Smooth muscle cell (in vitro differentiated cells): ENCODE measurements at regions not wholly inside any gene's neighbourhood (a gene's known extent, or its start where the extent isn't known, plus 50 kb on each side); places are given as distances from the start of the nearest gene placed in this dataset.

Experiments
- DNase-seq: peaks from one replicate; lab custom pipeline; 2025; ENCODE audit not compliant: unreplicated experiment; lab: John Stamatoyannopoulos, UW
- H2AFZ ChIP-seq: fragments of 200-600 bp; sonication (generic); 2 replicates; pipeline ENCODE4 v1.6.0; 2016; ENCODE audit warnings: antibody characterized with exemption, low read depth, mild to moderate bottlenecking
- H3F3A ChIP-seq: fragments of 200-600 bp; sonication (generic); 2 replicates; pipeline ENCODE4 v1.6.0; 2017; ENCODE audit warnings: antibody characterized with exemption, low read depth
- H3K27ac ChIP-seq: fragments of 200-600 bp; sonication (generic); 2 replicates; pipeline ENCODE4 v1.5.1; 2016; ENCODE audit warnings: low read depth, mild to moderate bottlenecking
- H3K27me3 ChIP-seq: fragments of 200-600 bp; sonication (generic); 2 replicates; pipeline ENCODE4 v1.6.1; 2016; ENCODE audit warnings: low read depth, mild to moderate bottlenecking
- H3K36me3 ChIP-seq: fragments of 200-600 bp; sonication (generic); 2 replicates; pipeline ENCODE4 v1.5.1; 2016; ENCODE audit warnings: low read depth
- H3K4me1 ChIP-seq: fragments of 200-600 bp; sonication (generic); 2 replicates; pipeline ENCODE4 v1.5.1; 2016; ENCODE audit warnings: low read depth
- H3K4me2 ChIP-seq: fragments of 200-600 bp; sonication (generic); 2 replicates; pipeline ENCODE4 v1.6.0; 2016; ENCODE audit warnings: mild to moderate bottlenecking
- H3K4me3 ChIP-seq: fragments of 200-600 bp; sonication (generic); 2 replicates; pipeline ENCODE4 v1.5.1; 2016; ENCODE audit warnings: mild to moderate bottlenecking
- H3K79me2 ChIP-seq: fragments of 200-600 bp; sonication (generic); 2 replicates; pipeline ENCODE4 v1.6.0; 2016; ENCODE audit warnings: low read depth, mild to moderate bottlenecking
- H3K9ac ChIP-seq: fragments of 200-600 bp; sonication (generic); 2 replicates; pipeline ENCODE4 v1.6.0; 2016; ENCODE audit warnings: low read depth
- H3K9me3 ChIP-seq: fragments of 200-600 bp; sonication (generic); replicated peaks from 2 replicates; pipeline ENCODE4 v1.5.1; 2016; ENCODE audit warnings: low read depth
- H4K20me1 ChIP-seq: fragments of 200-600 bp; sonication (generic); 2 replicates; pipeline ENCODE4 v1.6.0; 2016; ENCODE audit warnings: low read depth
- WGBS: methylation state at CpG from one replicate; pipeline ENCODE4 v1.1.7; 2016; ENCODE audit warnings: low lambda C conversion rate; 5-methylcytosine and 5-hydroxymethylcytosine counted together
- TF ChIP-seq, protein P1 (sequence below): fragments of 200-600 bp; sonication (generic); IDR thresholded peaks from 2 replicates; pipeline ENCODE4 v1.5.1; 2017; ENCODE audit warnings: borderline replicate concordance, mild to moderate bottlenecking, antibody characterized with exemption; ENCODE audit not compliant: insufficient read depth, poor library complexity, severe bottlenecking

DNA sequence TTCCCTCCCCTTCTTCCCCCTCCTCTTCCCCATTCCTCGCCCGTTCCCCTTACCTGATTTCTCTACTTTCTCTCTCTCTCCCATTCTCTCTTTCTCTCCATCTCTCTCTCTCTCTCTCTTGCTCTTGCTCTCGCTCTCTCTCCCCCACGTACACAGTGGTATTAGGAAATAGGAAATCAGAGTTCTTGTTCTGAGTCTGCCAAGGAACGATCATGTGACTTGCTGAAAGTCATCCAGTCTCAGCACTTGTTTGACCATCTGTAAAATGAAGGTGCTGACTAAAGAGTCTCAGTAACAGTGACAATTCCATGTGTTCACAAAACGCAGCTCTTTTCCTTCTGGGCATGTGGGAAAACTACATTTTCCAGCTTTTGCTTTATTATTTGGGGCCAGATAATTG, 445.0 kb upstream of the TGFBR2 start:
- Histone ChIP-seq H2AFZ (no peak overlapping the region), H3K4me2 (no peak overlapping the region)
- no peak for DNase-seq

DNA sequence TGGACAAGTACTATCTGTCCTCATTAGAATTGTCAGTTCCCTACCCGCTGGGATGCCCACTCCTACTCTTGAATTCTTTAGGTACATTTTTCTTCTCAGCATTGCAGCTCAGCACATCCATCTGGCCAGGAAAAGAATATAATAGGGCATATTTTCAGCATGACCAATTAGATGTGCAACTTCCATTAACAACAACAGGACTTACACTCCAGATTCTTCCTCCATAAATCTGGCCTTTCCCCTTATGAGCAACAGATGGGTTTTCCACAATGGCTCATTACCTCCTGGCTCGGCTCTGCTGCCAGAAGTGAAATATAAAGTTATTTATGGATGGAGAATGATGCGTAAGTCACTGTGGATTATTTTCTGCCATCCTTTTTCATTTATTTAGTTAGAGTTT, 443.8 kb upstream of the TGFBR2 start:
- H3K9me3 ChIP-seq, result no peaks in the 10 kb centered on the region
- H3K9ac ChIP-seq, result no peak overlapping the region
- H3K27me3 ChIP-seq, result no peaks in the 10 kb centered on the region
- H2AFZ ChIP-seq, result no peak overlapping the region
- peaks cover 3% of the 10 kb centered on the region for H3K4me1 ChIP-seq
- H3K4me3 ChIP-seq, result no peak overlapping the region
- no peaks in the 10 kb centered on the region for H3K79me2 ChIP-seq
- no peak for DNase-seq
- no peaks in the 10 kb centered on the region for H3K36me3 ChIP-seq
- WGBS, result 84% methylated on average over 3 of the region's 3 CpGs
- no peak overlapping the region for H3K4me2 ChIP-seq
- TF ChIP-seq, protein P1, sequence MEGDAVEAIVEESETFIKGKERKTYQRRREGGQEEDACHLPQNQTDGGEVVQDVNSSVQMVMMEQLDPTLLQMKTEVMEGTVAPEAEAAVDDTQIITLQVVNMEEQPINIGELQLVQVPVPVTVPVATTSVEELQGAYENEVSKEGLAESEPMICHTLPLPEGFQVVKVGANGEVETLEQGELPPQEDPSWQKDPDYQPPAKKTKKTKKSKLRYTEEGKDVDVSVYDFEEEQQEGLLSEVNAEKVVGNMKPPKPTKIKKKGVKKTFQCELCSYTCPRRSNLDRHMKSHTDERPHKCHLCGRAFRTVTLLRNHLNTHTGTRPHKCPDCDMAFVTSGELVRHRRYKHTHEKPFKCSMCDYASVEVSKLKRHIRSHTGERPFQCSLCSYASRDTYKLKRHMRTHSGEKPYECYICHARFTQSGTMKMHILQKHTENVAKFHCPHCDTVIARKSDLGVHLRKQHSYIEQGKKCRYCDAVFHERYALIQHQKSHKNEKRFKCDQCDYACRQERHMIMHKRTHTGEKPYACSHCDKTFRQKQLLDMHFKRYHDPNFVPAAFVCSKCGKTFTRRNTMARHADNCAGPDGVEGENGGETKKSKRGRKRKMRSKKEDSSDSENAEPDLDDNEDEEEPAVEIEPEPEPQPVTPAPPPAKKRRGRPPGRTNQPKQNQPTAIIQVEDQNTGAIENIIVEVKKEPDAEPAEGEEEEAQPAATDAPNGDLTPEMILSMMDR, result no peak
- H3K27ac ChIP-seq, result no peak overlapping the region
- no peaks in the 10 kb centered on the region for H4K20me1 ChIP-seq
- H3F3A ChIP-seq, result no peaks in the 10 kb centered on the region

More for the DNA sequence above, 445.0 kb upstream of the TGFBR2 start:
- no peaks in the 10 kb centered on the region for H3K4me1 ChIP-seq
- H3F3A ChIP-seq, result no peaks in the 10 kb centered on the region
- no peak overlapping the region for H3K4me3 ChIP-seq
- H3K9me3 ChIP-seq, result no peaks in the 10 kb centered on the region
- H4K20me1 ChIP-seq, result no peaks in the 10 kb centered on the region
- H3K27me3 ChIP-seq, result no peaks in the 10 kb centered on the region
- TF ChIP-seq, protein P1, result no peak
- no peaks in the 10 kb centered on the region for H3K36me3 ChIP-seq
- WGBS, result 89% methylated on average over 4 of the region's 6 CpGs
- H3K79me2 ChIP-seq, result no peaks in the 10 kb centered on the region
- no peak overlapping the region for H3K9ac ChIP-seq
- H3K27ac ChIP-seq, result no peak overlapping the region

DNA sequence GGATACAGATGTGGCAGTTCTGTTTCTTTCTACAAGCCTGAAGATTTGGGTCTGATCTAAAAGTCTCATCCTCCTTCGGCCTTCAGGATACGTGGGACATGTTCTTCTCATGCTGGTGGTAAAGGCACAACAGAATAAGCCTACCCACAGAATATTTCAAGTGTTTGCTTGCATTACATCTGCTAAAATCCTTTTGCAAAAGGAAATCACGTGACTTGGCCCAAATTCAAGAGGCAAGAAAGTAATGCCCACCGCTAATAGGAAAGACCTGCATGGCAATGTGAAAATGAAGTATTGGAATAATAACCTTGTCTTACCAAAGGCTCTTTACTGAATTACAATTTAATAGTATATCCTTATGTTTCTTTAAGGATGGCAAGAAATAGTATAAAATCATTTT, 439.9 kb upstream of the TGFBR2 start:
- H2AFZ ChIP-seq, result no peak overlapping the region
- no peak overlapping the region for H3K4me2 ChIP-seq
- DNase-seq, result no peak
- no peaks in the 10 kb centered on the region for H3F3A ChIP-seq
- no peaks in the 10 kb centered on the region for H3K27me3 ChIP-seq
- no peak overlapping the region for H3K9ac ChIP-seq
- no peaks in the 10 kb centered on the region for H3K79me2 ChIP-seq
- H4K20me1 ChIP-seq, result no peaks in the 10 kb centered on the region
- H3K27ac ChIP-seq, result no peak overlapping the region
- H3K36me3 ChIP-seq, result no peaks in the 10 kb centered on the region
- TF ChIP-seq, protein P1, result no peak
- peaks cover 6% of the 10 kb centered on the region for H3K4me1 ChIP-seq
- WGBS, result 97% methylated on average over 4 of the region's 4 CpGs
- H3K9me3 ChIP-seq, result no peaks in the 10 kb centered on the region
- H3K4me3 ChIP-seq, result no peak overlapping the region

DNA sequence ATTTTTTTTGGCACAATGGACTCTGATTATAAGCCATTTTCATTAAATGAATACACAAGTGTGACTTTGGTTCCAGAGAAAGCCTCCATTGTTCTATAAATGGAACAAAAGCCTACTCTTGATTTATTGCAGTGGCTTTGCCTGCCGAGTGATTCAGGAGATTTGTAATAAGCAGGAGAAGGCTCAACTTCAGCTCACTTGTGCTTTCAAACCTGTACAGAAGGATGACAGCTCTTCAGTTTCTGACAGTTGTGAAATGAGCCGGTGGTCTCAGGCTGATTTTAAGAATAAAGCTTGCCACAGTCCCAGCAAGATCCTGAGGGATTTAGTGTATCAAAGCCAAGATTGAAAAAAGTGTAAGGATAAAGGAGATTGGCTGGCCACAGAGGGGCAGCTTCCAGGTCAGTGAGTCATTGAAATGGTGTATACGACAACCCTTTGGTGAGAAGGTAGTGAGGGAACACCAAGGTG, 438.8 kb upstream of the TGFBR2 start:
- Histone ChIP-seq H3K79me2 (no peaks in the 10 kb centered on the region), H3K4me1 (peaks cover 6% of the 10 kb centered on the region), H4K20me1 (no peaks in the 10 kb centered on the region), H3K4me2 (no peak overlapping the region), H3K9me3 (no peaks in the 10 kb centered on the region), H3K4me3 (no peak overlapping the region), H3K27ac (no peak overlapping the region), H3K9ac (no peak overlapping the region), H2AFZ (peak overlapping the region; percentile 4), H3K36me3 (no peaks in the 10 kb centered on the region), H3K27me3 (no peaks in the 10 kb centered on the region), H3F3A (no peaks in the 10 kb centered on the region)
- DNase-seq, result no peak
- WGBS, result 42% methylated on average over 3 of the region's 3 CpGs
- TF ChIP-seq, protein P1, result no peak
